GM19238 (cell line): ENCODE measurements at regions not wholly inside any gene's neighbourhood (a gene's known extent, or its start where the extent isn't known, plus 50 kb on each side); places are given as distances from the start of the nearest gene placed in this dataset.

Experiments
- DNase-seq: peaks from one replicate; pipeline ENCODE4 v3.0.0; 2011; ENCODE audit warnings: low spot score; ENCODE audit not compliant: insufficient read length

GRCh38 chr4:17117746-17118145 lies 219.3 kb upstream of the LDB2 start:
- no peak for DNase-seq

DNA sequence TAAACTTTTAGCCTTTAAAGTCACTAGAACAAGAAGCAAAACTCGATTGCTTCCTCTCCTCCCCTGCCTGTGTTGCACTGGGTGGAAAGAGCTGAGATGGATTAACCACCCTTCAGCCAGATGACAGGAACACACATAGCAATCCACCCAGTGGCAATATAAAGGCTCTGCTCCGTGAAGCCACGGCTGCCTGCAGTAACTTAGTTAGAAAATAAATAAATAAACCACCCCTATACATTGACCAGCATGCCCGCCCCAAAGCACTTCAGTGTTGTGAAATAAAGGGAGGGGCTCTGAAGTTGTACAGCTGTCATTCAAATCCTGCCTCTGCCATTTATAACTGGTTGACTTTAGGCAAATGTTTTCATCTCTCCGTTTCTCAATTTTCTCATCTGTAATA lies 217.1 kb upstream of the LDB2 start:
- DNase-seq: no peak

GRCh38 chr4:17112292-17112659 lies 213.8 kb upstream of the LDB2 start:
- no peak for DNase-seq

DNA sequence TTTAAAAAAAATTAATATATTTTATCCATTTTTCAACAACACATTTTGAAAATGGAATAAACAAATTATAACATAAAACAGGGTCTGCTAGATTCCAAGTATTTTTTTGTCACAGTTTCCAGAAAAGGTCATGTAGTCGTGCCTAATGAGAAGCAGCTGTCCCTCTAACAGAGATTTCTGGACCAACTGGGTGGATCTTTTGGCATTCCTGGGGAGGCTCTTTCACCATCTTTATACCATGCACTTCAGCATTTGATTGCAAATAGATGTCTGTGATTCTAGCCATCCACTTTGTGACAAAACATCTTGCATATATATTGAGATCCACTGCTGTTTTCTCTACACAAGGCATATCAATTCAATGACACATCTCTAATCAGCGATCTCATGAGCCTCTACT lies 210.7 kb upstream of the LDB2 start:
- DNase-seq: no peak

DNA sequence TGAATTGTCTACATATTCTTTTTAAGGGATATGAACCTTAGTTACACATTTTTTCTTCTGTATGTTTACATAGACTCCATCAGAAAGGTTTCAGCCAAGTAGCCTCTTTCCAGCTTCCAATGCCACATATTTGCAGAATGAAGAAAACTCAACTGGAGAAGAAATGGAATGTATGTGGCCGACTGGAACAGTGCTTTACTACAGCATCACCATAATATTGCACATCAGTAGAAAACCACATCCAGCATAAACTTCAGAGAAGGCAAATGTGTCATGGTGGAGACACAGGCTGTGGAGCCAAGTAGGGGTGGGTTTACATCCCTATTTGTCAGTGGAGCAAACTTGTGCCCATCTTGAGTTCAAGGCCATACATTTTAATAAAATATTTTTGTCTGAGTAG lies 204.8 kb upstream of the LDB2 start:
- DNase-seq: no peak

GRCh38 chr4:17098996-17099395 lies 200.6 kb upstream of the LDB2 start:
- DNase-seq: no peak

DNA sequence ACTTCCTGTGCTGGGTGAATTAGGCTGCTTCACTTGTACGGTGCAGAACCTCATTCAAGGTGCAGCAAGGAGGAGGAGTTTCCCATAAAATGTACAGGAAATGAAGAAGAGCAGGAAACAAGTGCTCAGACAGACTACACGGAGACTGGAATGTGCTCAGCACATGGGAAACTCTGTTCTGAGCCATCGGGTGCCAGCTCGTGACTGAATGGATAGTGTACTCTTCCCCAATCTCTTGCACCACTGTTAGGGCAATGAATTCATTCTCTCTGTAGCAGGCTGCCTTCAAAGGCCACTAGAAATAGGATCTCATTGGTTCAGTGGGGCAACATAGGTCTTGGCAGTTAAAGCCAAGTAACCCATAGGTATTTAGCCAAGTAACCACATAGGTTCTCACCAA lies 200.0 kb upstream of the LDB2 start:
- DNase-seq: no peak

GRCh38 chr4:17097362-17097761 lies 198.9 kb upstream of the LDB2 start:
- DNase-seq: no peak

- no peak for DNase-seq
Measured at GRCh38 chr4:17096692-17097091, 198.2 kb upstream of the LDB2 start.

DNA sequence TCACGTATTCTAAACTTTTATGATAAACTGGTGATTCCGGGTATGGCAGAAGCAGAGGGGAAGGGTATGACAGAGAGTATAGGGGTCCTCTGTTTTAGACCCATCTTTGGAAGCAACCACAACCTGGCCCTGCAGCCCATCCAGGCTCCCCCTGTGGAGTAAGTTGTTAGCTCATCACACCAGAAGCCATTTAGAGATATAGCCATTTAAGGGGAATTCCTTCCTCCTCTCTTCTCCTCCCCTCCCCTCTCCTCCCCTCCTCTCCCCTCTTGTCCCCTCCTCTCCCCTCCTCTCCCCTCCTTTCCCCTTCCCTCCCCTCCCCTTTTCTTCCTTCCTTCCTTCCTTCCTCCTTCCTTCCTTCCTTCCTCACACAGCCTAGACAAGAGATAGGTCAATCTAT lies 197.3 kb upstream of the LDB2 start:
- DNase-seq: no peak

DNA sequence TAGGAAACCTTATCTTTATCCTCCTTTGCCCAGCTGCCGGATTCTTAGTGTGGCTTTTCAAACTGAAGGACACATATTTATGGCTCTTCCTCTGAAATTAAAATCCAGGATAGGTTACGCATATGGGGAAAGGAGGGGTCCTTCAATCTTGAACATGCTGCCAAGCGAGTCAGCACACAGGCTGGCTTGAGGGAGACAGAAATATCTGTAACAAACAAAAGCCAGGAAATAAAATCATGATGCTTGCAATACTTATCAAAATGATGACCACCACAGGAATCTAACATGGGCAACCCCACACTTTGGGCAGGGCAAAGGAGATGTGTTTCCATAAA lies 196.4 kb upstream of the LDB2 start:
- DNase-seq: no peak

GRCh38 chr4:17094159-17094875 lies 195.9 kb upstream of the LDB2 start:
- DNase-seq: no peak

DNA sequence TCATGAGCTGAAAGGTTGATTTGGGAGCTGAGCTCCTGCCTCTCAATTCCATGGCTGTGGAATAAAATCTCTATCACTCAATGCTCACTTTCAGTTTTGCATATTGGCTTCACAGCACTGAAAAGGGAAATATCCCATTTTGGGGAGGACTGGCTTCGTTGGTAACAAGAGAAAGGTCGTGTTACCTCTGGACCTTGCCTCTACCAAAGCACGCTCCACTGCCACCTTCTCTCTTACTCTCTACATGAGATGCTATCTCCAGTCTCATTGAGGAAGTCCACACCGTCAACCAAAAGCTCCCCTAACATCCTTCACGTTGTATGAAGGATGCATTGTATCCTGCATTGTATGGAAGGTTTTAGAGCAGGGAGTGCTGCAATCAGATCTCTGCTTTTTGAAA lies 195.0 kb upstream of the LDB2 start:
- DNase-seq: no peak

DNA sequence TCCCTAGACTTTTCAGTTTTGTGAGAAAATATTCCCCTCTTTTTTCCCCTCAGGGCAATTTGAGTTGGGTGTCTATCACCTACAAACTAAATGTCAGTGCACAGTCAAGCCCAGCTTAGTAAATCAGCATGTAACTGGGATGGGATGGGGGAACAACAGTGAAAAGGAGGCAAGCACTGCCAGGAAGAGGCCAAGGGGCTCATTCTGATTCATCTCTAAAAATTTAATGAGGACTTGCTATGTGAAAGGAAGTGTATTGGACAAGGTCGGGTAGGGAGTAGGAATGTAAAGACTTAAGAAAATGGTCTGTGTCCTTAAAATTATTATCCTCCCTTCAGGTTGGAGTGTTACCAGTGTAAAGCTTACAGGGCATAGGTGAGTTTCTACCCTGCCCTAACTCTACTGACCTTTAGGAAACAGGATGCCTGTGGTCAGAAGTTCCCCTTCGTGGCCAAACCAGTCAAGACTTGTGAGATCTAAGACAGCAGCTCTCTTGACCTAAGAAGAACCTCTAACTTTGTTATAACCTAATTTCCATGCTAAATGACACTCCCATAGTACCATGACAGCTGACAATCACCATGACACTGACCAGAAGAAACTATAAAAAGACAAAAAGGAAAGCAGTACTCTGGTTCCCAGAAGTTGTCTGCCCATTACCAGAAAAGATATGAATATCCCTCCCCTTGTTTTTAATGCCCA lies 194.4 kb upstream of the LDB2 start:
- no peak for DNase-seq

- no peak for DNase-seq
Measured at GRCh38 chr4:17091104-17091503, 192.7 kb upstream of the LDB2 start.

DNA sequence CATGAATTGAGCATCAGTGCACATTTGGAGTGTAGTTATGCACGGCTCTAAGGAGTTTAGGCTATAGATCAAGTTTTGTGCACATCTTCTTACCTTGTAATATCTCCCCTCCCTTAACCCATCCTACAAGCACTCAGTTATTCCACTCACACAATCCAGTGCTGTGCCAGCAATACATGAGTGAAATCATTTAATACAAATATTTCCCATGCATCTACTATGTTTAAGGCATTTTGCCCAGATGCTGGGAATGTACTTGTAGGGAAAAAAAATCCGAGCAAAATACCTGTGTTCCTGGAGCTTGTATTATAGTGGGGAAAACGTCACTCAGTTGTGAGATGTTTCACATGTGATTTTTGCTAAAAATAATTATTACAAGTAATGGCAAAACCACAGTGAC lies 191.6 kb upstream of the LDB2 start:
- no peak for DNase-seq

DNA sequence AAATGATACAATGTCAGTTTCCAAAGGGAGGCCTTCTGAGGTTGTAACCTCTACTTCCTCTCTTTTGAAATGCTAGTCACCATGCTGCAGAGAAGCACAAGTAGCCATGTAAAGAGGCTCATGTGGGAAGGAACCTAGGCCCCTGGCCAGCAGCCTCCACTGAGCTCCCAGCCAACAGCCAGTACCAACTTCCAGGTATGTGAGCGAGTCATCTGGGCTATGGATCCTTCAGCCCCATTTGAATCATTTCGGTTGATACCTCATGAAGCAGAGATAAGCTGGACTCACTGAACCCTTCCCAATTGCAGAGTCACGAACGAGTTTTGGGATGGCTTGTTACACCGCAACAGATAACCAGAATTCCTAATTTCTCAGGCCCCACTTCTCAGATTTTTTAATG lies 187.0 kb upstream of the LDB2 start:
- DNase-seq: no peak

- DNase-seq: no peak
Measured at GRCh38 chr4:17082186-17082585, 183.7 kb upstream of the LDB2 start.

GRCh38 chr4:17081179-17081578 lies 182.7 kb upstream of the LDB2 start:
- DNase-seq: no peak

DNA sequence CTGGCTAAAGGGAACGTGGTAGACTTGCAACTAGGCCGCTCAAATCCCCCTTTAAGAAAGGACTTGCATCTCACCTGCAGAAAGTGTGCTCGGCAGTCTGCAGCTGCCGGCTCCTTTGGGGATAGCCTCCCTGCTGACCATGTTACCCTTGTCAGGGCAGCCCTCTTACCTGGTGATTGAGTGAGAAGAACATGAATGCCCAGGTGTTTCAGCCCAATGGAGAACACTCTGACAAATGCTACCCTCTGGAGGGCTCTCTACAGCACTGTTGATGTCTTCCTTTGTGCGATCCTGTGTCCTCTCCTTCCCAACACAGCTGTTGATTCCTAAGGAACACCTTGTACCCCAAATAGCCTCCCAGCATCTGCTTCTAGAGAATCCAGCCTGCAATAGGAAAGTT lies 178.7 kb upstream of the LDB2 start:
- no peak for DNase-seq

GRCh38 chr4:17072483-17072882 lies 174.0 kb upstream of the LDB2 start:
- no peak for DNase-seq

DNA sequence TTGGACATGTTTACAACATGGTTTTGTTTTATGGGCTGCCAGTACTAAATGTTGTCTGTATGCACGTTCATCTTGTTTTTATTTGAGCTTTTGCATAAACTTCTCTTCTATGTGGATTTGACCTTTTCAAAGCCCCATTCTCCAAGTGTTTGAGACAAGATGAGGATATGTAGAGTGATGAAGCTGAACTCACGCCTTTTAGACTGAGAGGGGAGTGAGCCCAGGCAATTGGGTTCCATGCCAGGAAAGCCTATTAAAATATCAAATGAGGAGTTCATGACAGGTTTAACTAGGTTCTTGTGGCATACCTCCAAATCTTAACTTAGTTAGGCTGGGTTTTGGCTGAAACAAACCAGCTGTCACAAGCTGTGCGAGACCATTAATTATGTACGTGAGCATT lies 170.4 kb upstream of the LDB2 start:
- DNase-seq: no peak

DNA sequence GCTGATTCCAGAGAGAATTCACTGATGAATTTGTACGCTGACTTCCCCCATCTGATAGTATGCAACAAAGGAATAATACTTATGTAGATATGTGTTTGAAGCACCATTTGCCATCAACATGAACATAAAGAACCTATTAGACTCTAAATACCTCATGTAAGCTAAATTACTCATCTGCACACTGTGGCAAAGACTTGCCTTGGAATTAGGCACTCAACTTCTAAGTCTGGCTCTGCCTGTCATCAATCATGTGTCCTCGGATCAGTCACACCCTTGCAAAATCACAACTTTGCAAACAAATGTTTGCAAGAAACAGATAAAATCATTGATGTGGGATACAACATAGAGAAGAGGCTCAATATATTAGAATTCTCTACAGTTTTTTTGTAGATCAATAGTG lies 169.9 kb upstream of the LDB2 start:
- DNase-seq: no peak

GRCh38 chr4:17066972-17067371 lies 168.5 kb upstream of the LDB2 start:
- DNase-seq: no peak
